Kidney (tissue), 13 donors: ENCODE measurements at regions not wholly inside any gene's neighbourhood (a gene's known extent, or its start where the extent isn't known, plus 50 kb on each side); places are given as distances from the start of the nearest gene placed in this dataset.

Source experiments
- DNase-seq, 5 donors: peaks; one replicate each; pipeline ENCODE4 v3.0.0-alpha.2; 2013 to 2020
- FAIRE-seq: peaks from 2 replicates; lab custom pipeline; 2012; peaks lifted over from hg19 to GRCh38; lab: Jason Lieb, UNC
- H3K27ac ChIP-seq, 2 donors: one replicate each; pipeline ENCODE4 v1.7.0; 2013; ENCODE audit warnings: low read depth in 2 of 2, low read length in 2 of 2, inconsistent platforms in 1 of 2
- H3K27me3 ChIP-seq: one replicate; pipeline ENCODE4 v1.7.1; 2013; ENCODE audit warnings: low read length, inconsistent platforms; ENCODE audit not compliant: control insufficient read depth, insufficient read depth
- H3K36me3 ChIP-seq, 3 donors: one replicate each; pipeline versions ENCODE4 v1.7.0 to v1.7.1; 2013; ENCODE audit warnings: low read length in 3 of 3, control low read depth in 1 of 3, inconsistent platforms in 1 of 3; ENCODE audit not compliant: insufficient read depth in 3 of 3, control insufficient read depth in 2 of 3
- H3K4me1 ChIP-seq, 3 donors: one replicate each; pipeline versions ENCODE4 v1.7.0 to v1.7.1; 2013; ENCODE audit warnings: low read length in 3 of 3, inconsistent platforms in 1 of 3, low read depth in 1 of 3; ENCODE audit not compliant: control insufficient read depth in 2 of 3, insufficient read depth in 2 of 3
- H3K4me3 ChIP-seq, 3 donors: one replicate each; pipeline versions ENCODE4 v1.7.0 to v1.8.1; 2013; ENCODE audit warnings: low read length in 3 of 3, control low read depth in 1 of 3, inconsistent platforms in 1 of 3
- H3K9ac ChIP-seq, 3 donors: one replicate each; pipeline versions ENCODE4 v1.7.0 to v1.7.1; 2013; ENCODE audit warnings: low read length in 3 of 3, control low read depth in 1 of 3, inconsistent platforms in 1 of 3
- H3K9me3 ChIP-seq, 3 donors: one replicate each; pipeline versions ENCODE4 v1.7.0 to v1.7.1; 2013; ENCODE audit warnings: low read length in 3 of 3, control low read depth in 1 of 3, inconsistent platforms in 1 of 3; ENCODE audit not compliant: control insufficient read depth in 2 of 3, insufficient read depth in 1 of 3
- intact Hi-C: fragments of 100-400 bp; cut with DNase I; formaldehyde crosslinking; loops from one replicate; pipeline ENCODE4 v1.11.1; 2022
- TF ChIP-seq, protein P1 (sequence below): IDR thresholded peaks from 3 replicates; pipeline ENCODE4 v1.5.1; 2012; ENCODE audit warnings: mild to moderate bottlenecking, moderate library complexity, borderline replicate concordance; ENCODE audit not compliant: insufficient read depth; ENCODE audit errors: extremely low read depth
- donor health status: control.
- donor health status: control.
- donor health status: control.
- donor health status: control.
- donor health status: control.
- donor health status: DM: yes; HTN: yes; CAD: no.
- donor health status: Normal renal cell carcinoma (clear cell type).

DNA sequence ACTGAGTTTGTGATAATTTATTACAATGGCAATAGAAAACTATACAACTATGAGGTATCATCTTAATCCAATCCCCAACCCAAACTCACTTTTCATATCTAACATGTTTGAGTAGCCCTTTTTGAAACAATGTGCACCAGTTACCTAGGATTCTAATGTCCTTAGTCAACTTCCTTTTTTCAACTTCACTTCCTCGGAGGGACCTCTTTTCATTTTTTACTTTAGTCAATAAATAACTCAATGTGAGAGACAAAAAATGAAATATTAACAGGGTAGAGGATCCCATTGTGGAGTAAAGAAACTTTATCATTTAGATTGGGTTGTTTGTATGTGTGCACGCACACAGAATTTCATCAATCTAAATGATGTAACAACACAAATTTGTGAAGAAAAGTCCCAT is 193.6 kb upstream of the LRRC3B start:
- Histone ChIP-seq H3K36me3 (no peaks in the 10 kb centered on the region), H3K9ac (no peak overlapping the region), H3K4me1 (no peaks in the 10 kb centered on the region), H3K27me3 (no peaks in the 10 kb centered on the region), H3K4me3 (no peak overlapping the region), H3K9me3 (no peaks in the 10 kb centered on the region), H3K27ac (no peak overlapping the region)
- TF ChIP-seq, protein P1, sequence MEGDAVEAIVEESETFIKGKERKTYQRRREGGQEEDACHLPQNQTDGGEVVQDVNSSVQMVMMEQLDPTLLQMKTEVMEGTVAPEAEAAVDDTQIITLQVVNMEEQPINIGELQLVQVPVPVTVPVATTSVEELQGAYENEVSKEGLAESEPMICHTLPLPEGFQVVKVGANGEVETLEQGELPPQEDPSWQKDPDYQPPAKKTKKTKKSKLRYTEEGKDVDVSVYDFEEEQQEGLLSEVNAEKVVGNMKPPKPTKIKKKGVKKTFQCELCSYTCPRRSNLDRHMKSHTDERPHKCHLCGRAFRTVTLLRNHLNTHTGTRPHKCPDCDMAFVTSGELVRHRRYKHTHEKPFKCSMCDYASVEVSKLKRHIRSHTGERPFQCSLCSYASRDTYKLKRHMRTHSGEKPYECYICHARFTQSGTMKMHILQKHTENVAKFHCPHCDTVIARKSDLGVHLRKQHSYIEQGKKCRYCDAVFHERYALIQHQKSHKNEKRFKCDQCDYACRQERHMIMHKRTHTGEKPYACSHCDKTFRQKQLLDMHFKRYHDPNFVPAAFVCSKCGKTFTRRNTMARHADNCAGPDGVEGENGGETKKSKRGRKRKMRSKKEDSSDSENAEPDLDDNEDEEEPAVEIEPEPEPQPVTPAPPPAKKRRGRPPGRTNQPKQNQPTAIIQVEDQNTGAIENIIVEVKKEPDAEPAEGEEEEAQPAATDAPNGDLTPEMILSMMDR, result no peak
- FAIRE-seq, result no peak
- no peak for DNase-seq
- intact Hi-C loops, result no loop called here

DNA sequence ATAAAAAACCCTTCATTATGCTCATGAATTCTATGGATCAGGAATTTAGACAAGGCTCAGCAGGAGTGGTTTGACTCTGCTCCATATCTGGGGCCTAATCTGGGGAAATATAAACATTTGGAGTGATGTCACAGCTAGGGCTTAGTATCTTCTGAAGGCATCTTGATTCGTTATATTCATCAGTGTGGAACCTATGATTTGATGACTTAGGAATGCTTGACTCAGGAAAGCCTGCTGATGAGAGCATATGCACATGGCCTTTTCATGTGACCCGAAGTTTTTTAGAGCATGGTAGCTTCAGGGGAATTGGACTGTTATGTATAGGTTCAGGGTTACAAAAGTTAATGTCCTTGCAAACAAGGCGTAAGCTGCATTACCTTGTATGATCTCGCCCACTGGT is 184.9 kb upstream of the LRRC3B start:
- DNase-seq (no peak), FAIRE-seq (no peak)
- no peaks in the 10 kb centered on the region for H3K4me1 ChIP-seq
- TF ChIP-seq, protein P1, result no peak
- no peaks in the 10 kb centered on the region for H3K36me3 ChIP-seq
- no peaks in the 10 kb centered on the region for H3K27me3 ChIP-seq
- H3K4me3 ChIP-seq, result no peak overlapping the region
- no peak overlapping the region for H3K27ac ChIP-seq
- no peaks in the 10 kb centered on the region for H3K9me3 ChIP-seq
- intact Hi-C loops, result no loop called here
- no peak overlapping the region for H3K9ac ChIP-seq

DNA sequence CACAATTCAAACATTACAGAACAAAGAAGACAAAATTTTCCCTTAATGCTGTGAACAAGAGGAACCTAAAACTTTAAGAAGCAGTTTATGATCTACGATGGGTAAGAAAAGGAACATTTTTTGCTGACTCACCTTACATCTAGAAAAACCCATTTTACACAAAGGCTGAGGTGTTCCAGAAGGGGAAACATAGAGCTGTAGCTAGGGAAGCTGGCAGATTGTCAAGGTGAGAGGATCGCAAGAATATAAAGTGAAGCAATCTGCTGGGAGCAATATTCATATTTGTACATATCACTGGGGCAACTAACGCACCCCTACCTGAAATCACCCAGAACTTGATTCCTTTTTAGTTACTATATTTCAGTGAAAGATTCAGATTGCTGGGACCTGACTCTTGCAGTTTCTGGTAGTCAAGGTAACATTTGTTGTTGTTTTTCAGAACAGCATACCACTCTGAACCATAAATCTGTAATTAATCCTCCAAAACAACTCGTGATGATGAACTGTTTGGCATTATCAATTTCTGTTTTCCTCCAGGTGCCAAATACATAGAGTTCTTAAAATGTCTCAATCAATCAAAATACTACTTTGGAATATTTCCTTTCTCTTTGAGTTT is 184.1 kb upstream of the LRRC3B start:
- Histone ChIP-seq H3K9me3 (no peaks in the 10 kb centered on the region), H3K27me3 (no peaks in the 10 kb centered on the region), H3K36me3 (no peaks in the 10 kb centered on the region), H3K27ac (no peak overlapping the region), H3K9ac (no peak overlapping the region), H3K4me3 (no peak overlapping the region), H3K4me1 (no peaks in the 10 kb centered on the region)
- FAIRE-seq, result no peak
- no peak for DNase-seq
- intact Hi-C loops, result no loop called here
- TF ChIP-seq, protein P1, result no peak
